B cell (primary cell): ENCODE measurements at regions not wholly inside any gene's neighbourhood (a gene's known extent, or its start where the extent isn't known, plus 50 kb on each side); places are given as distances from the start of the nearest gene placed in this dataset.

Experiments
- CTCF ChIP-seq: fragments of 200-600 bp; IDR thresholded peaks from one replicate; pipeline ENCODE4 v1.8.0; 2022; ENCODE audit warnings: antibody characterized with exemption, mild to moderate bottlenecking
- EZH2 ChIP-seq: IDR thresholded peaks from 2 replicates; pipeline ENCODE4 v1.6.1; 2012; ENCODE audit warnings: borderline replicate concordance, low read depth, mild to moderate bottlenecking, moderate library complexity, low read length; ENCODE audit not compliant: insufficient read depth, poor library complexity, severe bottlenecking

GRCh38 chr14:45361727-45362126 is 108.7 kb upstream of the MIS18BP1 start:
- TF ChIP-seq CTCF (no peak), EZH2 (no peak)
